WTC11 (cell line): ENCODE measurements at regions not wholly inside any gene's neighbourhood (a gene's known extent, or its start where the extent isn't known, plus 50 kb on each side); places are given as distances from the start of the nearest gene placed in this dataset.

Experiments used
- ATAC-seq: fragments of 200-7000 bp; cut with Tn5 transposase; 2 replicates; pipeline ENCODE4 v1.10.0; 2021; ENCODE audit warnings: mild to moderate bottlenecking, moderate library complexity
- CTCF ChIA-PET: fragments of 300-600 bp; sonication (Branson Sonifier 250); formaldehyde crosslinking; loops from one replicate; lab custom pipeline; 2021; ENCODE audit warnings: antibody characterized with exemption; lab: Charles Lee
- POLR2A ChIA-PET: fragments of 350-600 bp; sonication (Branson Sonifier 250); formaldehyde crosslinking; loops from one replicate; lab custom pipeline; 2021; ENCODE audit warnings: antibody characterized with exemption; lab: Charles Lee
- DNase-seq: peaks from one replicate; pipeline ENCODE4 v3.0.0; 2021; ENCODE audit warnings: low spot score
- H3K27ac Mint-ChIP-seq: 2 replicates; pipeline ENCODE4 v1.8.0; 2021; ENCODE audit warnings: mixed read lengths
- H3K27me3 Mint-ChIP-seq: 2 replicates; pipeline ENCODE4 v1.8.0; 2021; ENCODE audit warnings: low read depth, mild to moderate bottlenecking, moderate library complexity, mixed read lengths
- H3K36me3 Mint-ChIP-seq: 2 replicates; pipeline ENCODE4 v1.8.0; 2021; ENCODE audit warnings: mixed read lengths
- H3K4me1 Mint-ChIP-seq: 2 replicates; pipeline ENCODE4 v1.8.0; 2022; ENCODE audit warnings: mixed read lengths
- H3K4me3 Mint-ChIP-seq: 2 replicates; pipeline ENCODE4 v1.8.0; 2021; ENCODE audit warnings: mild to moderate bottlenecking, moderate library complexity, mixed read lengths
- H3K9me3 Mint-ChIP-seq: 2 replicates; pipeline ENCODE4 v1.8.0; 2021; ENCODE audit warnings: mixed read lengths
- ATF6 ChIP-seq: sonication (generic); formaldehyde crosslinking; IDR thresholded peaks from 2 replicates; pipeline ENCODE4 v1.8.1; 2023; ENCODE audit warnings: mild to moderate bottlenecking, missing genetic modification reagents
- CREM ChIP-seq: sonication (generic); formaldehyde crosslinking; IDR thresholded peaks from 2 replicates; pipeline ENCODE4 v1.8.1; 2022; ENCODE audit warnings: mild to moderate bottlenecking, missing genetic modification reagents, moderate library complexity
- E2F4 ChIP-seq: sonication (generic); formaldehyde crosslinking; IDR thresholded peaks from 2 replicates; pipeline ENCODE4 v1.8.1; 2022; ENCODE audit warnings: low read depth, mild to moderate bottlenecking, moderate library complexity, missing genetic modification reagents, borderline replicate concordance
- ERG ChIP-seq: fragments of 250-450 bp; sonication (Bioruptor Pico); IDR thresholded peaks from 2 replicates; pipeline ENCODE4 v1.8.0; 2021; ENCODE audit warnings: mild to moderate bottlenecking
- ESRRA ChIP-seq: sonication (generic); formaldehyde crosslinking; IDR thresholded peaks from 2 replicates; pipeline ENCODE4 v1.8.1; 2022; ENCODE audit warnings: mild to moderate bottlenecking, missing genetic modification reagents, borderline replicate concordance
- GRHL2 ChIP-seq: fragments of 250-450 bp; sonication (Bioruptor Pico); IDR thresholded peaks from 2 replicates; pipeline ENCODE4 v1.8.0; 2022; ENCODE audit warnings: mild to moderate bottlenecking, moderate library complexity; ENCODE audit not compliant: insufficient replicate concordance, severe bottlenecking
- GTF2I ChIP-seq: fragments of 250-450 bp; sonication (Bioruptor Pico); conservative IDR thresholded peaks from 2 replicates; pipeline ENCODE4 v1.4.0; 2021; ENCODE audit warnings: mild to moderate bottlenecking
- KAT7 ChIP-seq: sonication (generic); formaldehyde crosslinking; IDR thresholded peaks from 2 replicates; pipeline ENCODE4 v1.8.1; 2023; ENCODE audit warnings: missing genetic modification reagents, mild to moderate bottlenecking, borderline replicate concordance
- MYBL2 ChIP-seq: sonication (generic); formaldehyde crosslinking; IDR thresholded peaks from 2 replicates; pipeline ENCODE4 v1.8.1; 2023; ENCODE audit warnings: mild to moderate bottlenecking, moderate library complexity, missing genetic modification reagents
- SOX15 ChIP-seq: fragments of 250-450 bp; sonication (Bioruptor Pico); IDR thresholded peaks from 2 replicates; pipeline ENCODE4 v1.9.0; 2021; ENCODE audit warnings: mild to moderate bottlenecking
- TEAD1 ChIP-seq: sonication (generic); formaldehyde crosslinking; IDR thresholded peaks from 2 replicates; pipeline ENCODE4 v1.8.0; 2022; ENCODE audit warnings: mild to moderate bottlenecking, missing genetic modification reagents
- TP53 ChIP-seq: sonication (generic); formaldehyde crosslinking; IDR thresholded peaks from 2 replicates; pipeline ENCODE4 v1.8.1; 2023; ENCODE audit warnings: mild to moderate bottlenecking, missing genetic modification reagents
- USF1 ChIP-seq: sonication (generic); formaldehyde crosslinking; IDR thresholded peaks from 2 replicates; pipeline ENCODE4 v1.8.0; 2022; ENCODE audit warnings: mild to moderate bottlenecking, missing genetic modification reagents
- ZBTB43 ChIP-seq: sonication (generic); formaldehyde crosslinking; IDR thresholded peaks from 2 replicates; pipeline ENCODE4 v1.8.1; 2023; ENCODE audit warnings: mild to moderate bottlenecking, missing genetic modification reagents
- ZMAT4 ChIP-seq: fragments of 250-450 bp; sonication (Bioruptor Pico); IDR thresholded peaks from 2 replicates; pipeline ENCODE4 v1.9.0; 2021; ENCODE audit warnings: mild to moderate bottlenecking
- ZNF121 ChIP-seq: sonication (generic); formaldehyde crosslinking; IDR thresholded peaks from 2 replicates; pipeline ENCODE4 v1.8.0; 2023; ENCODE audit warnings: missing genetic modification reagents
- ZNF138 ChIP-seq: sonication (generic); formaldehyde crosslinking; conservative IDR thresholded peaks from 2 replicates; pipeline ENCODE4 v1.8.1; 2022; ENCODE audit warnings: mild to moderate bottlenecking, moderate library complexity, missing genetic modification reagents
- ZNF219 ChIP-seq: sonication (generic); formaldehyde crosslinking; IDR thresholded peaks from 2 replicates; pipeline ENCODE4 v1.8.0; 2023; ENCODE audit warnings: missing genetic modification reagents, mild to moderate bottlenecking, borderline replicate concordance
- ZNF232 ChIP-seq: sonication (generic); formaldehyde crosslinking; IDR thresholded peaks from 2 replicates; pipeline ENCODE4 v1.8.0; 2022; ENCODE audit warnings: mild to moderate bottlenecking, missing genetic modification reagents
- ZNF423 ChIP-seq: fragments of 250-450 bp; sonication (Bioruptor Pico); IDR thresholded peaks from 2 replicates; pipeline ENCODE4 v2.1.2; 2022; ENCODE audit warnings: mild to moderate bottlenecking, moderate library complexity
- ZNF425 ChIP-seq: fragments of 250-450 bp; sonication (Bioruptor Pico); conservative IDR thresholded peaks from 2 replicates; pipeline ENCODE4 v1.9.0; 2021; ENCODE audit warnings: mild to moderate bottlenecking

GRCh38 chr20:60808003-60808672, 443.9 kb upstream of the CDH4 start:
- ATAC-seq: no peak
- ChIA-PET CTCF (no interaction called here), POLR2A (interaction anchor here (0.6 kb wide), 1 partner anchor 178 kb away, joined by 3 read pairs; no protein-coding TSS in a partner anchor)
- H3K36me3 Mint-ChIP-seq: peaks cover 25% of the 10 kb centered on the region
- no peak overlapping the region for H3K27ac Mint-ChIP-seq
- H3K4me1 Mint-ChIP-seq: peaks cover 25% of the 10 kb centered on the region
- peaks cover 47% of the 10 kb centered on the region for H3K9me3 Mint-ChIP-seq
- no peak for DNase-seq
- TF ChIP-seq TEAD1 (CRISPR knock-in tag): no peak
- H3K27me3 Mint-ChIP-seq: peaks cover 33% of the 10 kb centered on the region
- no peak overlapping the region for H3K4me3 Mint-ChIP-seq

GRCh38 chr20:60808701-60809100, 443.4 kb upstream of the CDH4 start:
- no peak overlapping the region for H3K27ac Mint-ChIP-seq
- POLR2A ChIA-PET: no interaction called here

GRCh38 chr20:60810561-60810960, 441.5 kb upstream of the CDH4 start:
- ChIA-PET CTCF (no interaction called here), POLR2A (no interaction called here)
- Mint-ChIP-seq H3K4me1 (peaks cover 4% of the 10 kb centered on the region), H3K27ac (no peak overlapping the region), H3K4me3 (no peak overlapping the region), H3K27me3 (peaks cover 49% of the 10 kb centered on the region), H3K36me3 (peaks cover 27% of the 10 kb centered on the region), H3K9me3 (peaks cover 59% of the 10 kb centered on the region)
- DNase-seq (no peak), ATAC-seq (no peak)
- TF ChIP-seq KAT7 (no peak), ZBTB43 (CRISPR knock-in tag) (no peak), SOX15 (CRISPR knock-in tag) (no peak), ZNF423 (CRISPR knock-in tag) (no peak), GTF2I (CRISPR knock-in tag) (no peak), ZNF425 (CRISPR knock-in tag) (no peak), ZMAT4 (CRISPR knock-in tag) (no peak), CREM (no peak), ZNF138 (CRISPR knock-in tag) (no peak), TP53 (CRISPR knock-in tag) (no peak), MYBL2 (CRISPR knock-in tag) (no peak), ERG (CRISPR knock-in tag) (no peak), ESRRA (no peak)

More at GRCh38 chr20:60808701-60809100, 443.4 kb upstream of the CDH4 start:
- no peak for ATAC-seq
- Mint-ChIP-seq H3K4me1 (peaks cover 23% of the 10 kb centered on the region), H3K4me3 (no peak overlapping the region), H3K9me3 (peaks cover 48% of the 10 kb centered on the region), H3K36me3 (peaks cover 24% of the 10 kb centered on the region), H3K27me3 (peaks cover 39% of the 10 kb centered on the region)
- CTCF ChIA-PET: no interaction called here
- DNase-seq: no peak
- TF ChIP-seq USF1 (CRISPR knock-in tag) (no peak), ZNF121 (no peak), E2F4 (CRISPR knock-in tag) (no peak), GRHL2 (CRISPR knock-in tag) (no peak), ATF6 (no peak), ZNF232 (CRISPR knock-in tag) (no peak), ZNF219 (CRISPR knock-in tag) (no peak)
